ENCODE measurements at regions not wholly inside any gene's neighbourhood (a gene's known extent, or its start where the extent isn't known, plus 50 kb on each side); places are given as distances from the start of the nearest gene placed in this dataset.

DNA sequence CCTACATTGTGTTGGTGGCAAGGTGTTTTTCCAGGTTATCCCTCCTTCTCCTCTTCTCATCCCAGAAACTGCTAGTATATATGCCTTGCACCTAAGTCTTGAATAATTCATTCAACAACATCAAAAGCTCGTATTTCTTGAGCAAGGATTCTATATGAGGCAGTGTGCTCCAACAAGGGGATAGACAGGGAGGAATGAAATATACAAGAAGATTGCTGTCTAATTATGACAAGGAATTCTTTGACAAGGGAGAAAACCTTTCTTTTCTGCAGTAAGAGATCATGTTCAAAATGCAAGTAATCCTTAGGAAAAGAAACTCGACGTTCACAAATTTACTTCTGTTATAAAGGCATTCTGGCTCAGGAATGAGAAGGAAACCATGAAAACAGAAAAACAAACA lies 788.6 kb downstream of the TDRD15 start (continued):
- TF ChIP-seq GRHL2 (CRISPR knock-in tag; IDR thresholded peaks at IDR 0.05; ENCODE audit: insufficient replicate concordance, severe bottlenecking) (no peak), MYBL2 (CRISPR knock-in tag; IDR thresholded peaks at IDR 0.05) (no peak), ZSCAN18 (CRISPR knock-in tag; IDR thresholded peaks at IDR 0.05) (no peak), E2F5 (CRISPR knock-in tag; IDR thresholded peaks at IDR 0.05) (no peak), TEAD4 (CRISPR knock-in tag; IDR thresholded peaks at IDR 0.05) (no peak)

DNA sequence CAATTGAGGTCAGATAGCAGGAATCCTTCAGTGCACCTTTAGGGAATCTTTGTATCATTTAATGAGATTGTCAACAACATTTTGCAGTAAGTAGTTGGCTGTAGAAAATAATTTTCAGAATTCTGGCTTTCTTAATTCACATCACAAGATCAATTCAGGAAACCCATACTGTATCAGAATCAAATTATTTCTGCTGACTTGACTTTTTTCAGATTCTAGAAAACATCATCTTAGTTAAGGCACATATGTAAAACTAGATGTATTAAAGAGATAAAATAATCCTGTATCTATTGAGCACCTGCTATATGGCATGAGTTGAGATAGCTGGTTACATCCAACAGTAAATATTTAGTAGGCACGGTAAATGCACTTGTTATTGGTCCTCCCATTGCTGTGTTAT lies 791.4 kb downstream of the TDRD15 start:
- ChIA-PET CTCF (no interaction called here), POLR2A (no interaction called here)
- Mint-ChIP-seq H3K27ac (no peak overlapping the region), H3K27me3 (ENCODE audit: low read depth) (no peaks in the 10 kb centered on the region), H3K4me1 (no peaks in the 10 kb centered on the region), H3K36me3 (no peaks in the 10 kb centered on the region), H3K4me3 (no peak overlapping the region), H3K9me3 (peaks cover 5% of the 10 kb centered on the region)
- TF ChIP-seq SP1 (CRISPR knock-in tag; conservative IDR thresholded peaks at IDR 0.05) (no peak), FOXK1 (CRISPR knock-in tag; IDR thresholded peaks at IDR 0.05) (no peak)
- TF ChIP-seq, protein P1, sequence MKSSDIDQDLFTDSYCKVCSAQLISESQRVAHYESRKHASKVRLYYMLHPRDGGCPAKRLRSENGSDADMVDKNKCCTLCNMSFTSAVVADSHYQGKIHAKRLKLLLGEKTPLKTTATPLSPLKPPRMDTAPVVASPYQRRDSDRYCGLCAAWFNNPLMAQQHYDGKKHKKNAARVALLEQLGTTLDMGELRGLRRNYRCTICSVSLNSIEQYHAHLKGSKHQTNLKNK (CRISPR knock-in tag; IDR thresholded peaks at IDR 0.05) = no peak
- no peak for ATAC-seq
- no peak for DNase-seq (ENCODE audit: low spot score)

DNA sequence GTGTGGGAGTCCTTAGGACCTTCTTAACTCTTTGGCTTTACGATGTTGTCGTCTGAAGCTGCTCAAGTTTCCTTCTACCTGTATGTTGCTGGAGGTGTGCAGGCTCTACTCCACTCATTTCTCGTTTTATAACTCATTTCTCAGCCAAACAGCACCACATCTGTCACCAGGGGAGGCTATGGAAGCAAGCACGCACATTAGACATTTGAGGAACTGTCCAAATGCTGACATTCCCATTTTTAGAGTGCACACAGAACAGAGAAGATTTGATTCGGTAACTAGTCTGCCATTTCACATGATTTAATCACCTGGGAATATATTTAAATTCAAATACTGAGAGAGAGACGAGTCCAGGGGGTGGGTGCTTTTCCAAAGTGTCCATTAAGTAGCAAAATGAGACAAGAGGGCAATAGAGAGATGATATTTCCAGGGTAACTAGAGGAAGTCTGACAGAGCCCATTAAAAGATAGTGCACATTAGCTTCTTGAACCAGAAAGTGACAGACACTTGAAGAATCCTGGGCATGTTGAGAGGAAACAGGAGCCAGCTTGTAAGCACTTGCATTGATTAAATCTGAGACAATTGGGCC lies 793.3 kb downstream of the TDRD15 start:
- ATAC-seq (no peak), DNase-seq (ENCODE audit: low spot score) (no peak)
- TF ChIP-seq ZNF425 (CRISPR knock-in tag; conservative IDR thresholded peaks at IDR 0.05) = no peak
- no peak for TF ChIP-seq ATF1 (CRISPR knock-in tag; IDR thresholded peaks at IDR 0.05)
- TF ChIP-seq ETV6 (CRISPR knock-in tag; IDR thresholded peaks at IDR 0.05) = no peak
- TF ChIP-seq ZNF232 (CRISPR knock-in tag; IDR thresholded peaks at IDR 0.05) = no peak
- TF ChIP-seq ZBTB21 (CRISPR knock-in tag; IDR thresholded peaks at IDR 0.05; ENCODE audit: borderline replicate concordance) = no peak
- no peak for TF ChIP-seq SP1 (CRISPR knock-in tag; conservative IDR thresholded peaks at IDR 0.05)
- no peak for TF ChIP-seq IRF1 (CRISPR knock-in tag; IDR thresholded peaks at IDR 0.05)
- TF ChIP-seq CDX4 (CRISPR knock-in tag; IDR thresholded peaks at IDR 0.05; ENCODE audit: borderline replicate concordance) = no peak
- no peak for TF ChIP-seq TEAD1 (CRISPR knock-in tag; IDR thresholded peaks at IDR 0.05)
- no peak for TF ChIP-seq PRRX2 (CRISPR knock-in tag; IDR thresholded peaks at IDR 0.05)
- no peak for TF ChIP-seq SMAD4 (CRISPR knock-in tag; IDR thresholded peaks at IDR 0.05)
- TF ChIP-seq CBFB (CRISPR knock-in tag; IDR thresholded peaks at IDR 0.05; ENCODE audit: low read depth) = no peak
- TF ChIP-seq, protein P1 (CRISPR knock-in tag; IDR thresholded peaks at IDR 0.05) = no peak
- no peak for TF ChIP-seq ERG (CRISPR knock-in tag; IDR thresholded peaks at IDR 0.05)
- Mint-ChIP-seq H3K27me3 (ENCODE audit: low read depth) (no peaks in the 10 kb centered on the region), H3K9me3 (peaks cover under 1% of the 10 kb centered on the region), H3K4me1 (no peaks in the 10 kb centered on the region), H3K4me3 (no peak overlapping the region), H3K36me3 (no peaks in the 10 kb centered on the region), H3K27ac (no peak overlapping the region)
- POLR2A ChIA-PET = no interaction called here
- CTCF ChIA-PET = no interaction called here

Measured in WTC11 (cell line).